ENCODE measurements at regions not wholly inside any gene's neighbourhood (a gene's known extent, or its start where the extent isn't known, plus 50 kb on each side); places are given as distances from the start of the nearest gene placed in this dataset.
"Not testable (repeated sequence)": the region's sequence is repeated elsewhere in the genome, so short reads cannot be mapped to it uniquely, and the experiment has no call there.

DNA sequence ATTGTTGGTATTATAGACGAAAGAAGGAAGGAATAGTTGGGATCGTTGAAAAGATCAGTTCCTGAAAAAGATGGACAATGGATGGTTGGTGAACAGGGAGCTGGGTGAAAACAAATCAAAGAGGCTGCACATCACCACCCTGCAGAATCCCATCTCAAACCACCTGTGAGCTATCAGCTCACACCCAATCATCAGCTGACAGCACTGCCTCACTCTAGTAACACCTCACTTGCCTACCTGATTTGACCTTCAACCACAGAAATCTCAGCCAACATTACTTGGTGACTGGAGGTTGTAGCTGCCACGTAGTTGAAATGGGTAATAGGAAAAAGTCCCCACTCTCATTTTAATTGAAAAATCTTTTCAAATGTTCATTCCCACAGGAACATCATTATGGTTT is 101.8 kb upstream of the DST start:
- ChIA-PET CTCF (interaction anchor here (0.7 to 0.9 kb wide), 2 partner anchors 35 to 36 kb away, joined by 3 to 7 read pairs; no protein-coding TSS in a partner anchor), POLR2A (no interaction called here)
- DNase-seq, result no peak
- Mint-ChIP-seq H3K27me3 (no peaks in the 10 kb centered on the region), H3K4me3 (no peak overlapping the region), H3K36me3 (no peaks in the 10 kb centered on the region), H3K27ac (no peak overlapping the region), H3K4me1 (ENCODE audit: low read depth) (no peaks in the 10 kb centered on the region), H3K9me3 (no peaks in the 10 kb centered on the region)
- intact Hi-C loops (cut with micrococcal nuclease), result no loop called here

DNA sequence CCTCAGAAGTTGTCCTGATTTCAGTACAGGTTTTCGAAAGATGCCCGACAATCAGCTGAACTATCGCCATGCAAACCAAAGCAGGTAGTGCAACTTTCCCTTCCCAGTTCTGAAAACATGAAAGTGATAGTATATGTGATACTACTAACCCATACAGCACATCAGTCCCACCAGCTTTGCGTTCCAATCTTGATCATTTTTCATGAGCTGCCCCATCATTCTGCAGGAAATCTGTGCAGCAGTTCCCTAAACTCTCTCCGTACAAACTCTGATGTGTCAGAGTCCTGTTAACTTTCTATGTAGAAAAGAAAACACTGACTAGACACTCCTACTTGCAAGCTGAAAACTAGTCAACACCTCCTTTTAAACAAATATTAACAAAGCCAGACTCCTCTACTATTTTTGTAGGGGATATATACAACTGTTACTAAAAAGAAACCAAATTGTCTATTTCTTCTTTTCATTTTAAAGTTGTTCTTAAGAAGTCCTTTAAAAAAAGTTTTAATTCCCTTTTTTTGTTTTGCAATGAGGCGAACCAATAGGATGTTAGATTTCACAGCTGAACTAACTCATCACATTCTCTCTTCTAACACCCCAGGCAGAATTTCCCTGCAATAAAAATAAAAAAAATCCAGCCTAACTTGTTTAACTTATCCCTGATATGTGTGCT is 99.6 kb upstream of the DST start:
- H3K27ac Mint-ChIP-seq, result no peak overlapping the region
- POLR2A ChIA-PET, result no interaction called here
- intact Hi-C loops (cut with micrococcal nuclease), result no loop called here

DNA sequence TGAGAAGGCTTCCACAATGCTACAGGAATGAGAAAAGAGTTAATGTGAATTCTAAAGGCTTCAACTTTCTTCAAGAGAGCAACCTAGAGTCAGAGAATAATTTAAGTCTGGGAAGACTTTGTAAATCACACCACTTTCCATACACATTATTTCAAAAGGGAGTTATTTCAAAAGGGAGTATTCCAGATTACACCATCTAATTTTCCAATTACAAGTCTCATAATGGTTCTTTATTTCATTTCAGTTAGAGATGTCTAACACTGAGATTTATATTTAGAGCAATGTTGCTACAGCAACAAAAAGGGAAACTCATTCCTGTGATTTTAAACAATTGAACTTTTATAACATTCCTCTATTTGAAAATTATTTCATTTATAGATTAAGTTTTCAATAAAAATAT is 98.8 kb upstream of the DST start:
- H3K27ac Mint-ChIP-seq, result no peak overlapping the region
- no peaks in the 10 kb centered on the region for H3K9me3 Mint-ChIP-seq
- ChIA-PET CTCF (no interaction called here), POLR2A (no interaction called here)
- no peaks in the 10 kb centered on the region for H3K4me1 Mint-ChIP-seq (ENCODE audit: low read depth)
- no peak for DNase-seq
- intact Hi-C loops (cut with micrococcal nuclease), result no loop called here
- H3K36me3 Mint-ChIP-seq, result no peaks in the 10 kb centered on the region
- H3K27me3 Mint-ChIP-seq, result no peaks in the 10 kb centered on the region
- H3K4me3 Mint-ChIP-seq, result no peak overlapping the region

More for the DNA sequence above, 99.6 kb upstream of the DST start:
- H3K4me1 Mint-ChIP-seq (ENCODE audit: low read depth), result no peaks in the 10 kb centered on the region
- CTCF ChIA-PET, result no interaction called here
- no peaks in the 10 kb centered on the region for H3K9me3 Mint-ChIP-seq
- no peaks in the 10 kb centered on the region for H3K36me3 Mint-ChIP-seq
- no peak overlapping the region for H3K4me3 Mint-ChIP-seq
- no peak for DNase-seq
- H3K27me3 Mint-ChIP-seq, result no peaks in the 10 kb centered on the region

DNA sequence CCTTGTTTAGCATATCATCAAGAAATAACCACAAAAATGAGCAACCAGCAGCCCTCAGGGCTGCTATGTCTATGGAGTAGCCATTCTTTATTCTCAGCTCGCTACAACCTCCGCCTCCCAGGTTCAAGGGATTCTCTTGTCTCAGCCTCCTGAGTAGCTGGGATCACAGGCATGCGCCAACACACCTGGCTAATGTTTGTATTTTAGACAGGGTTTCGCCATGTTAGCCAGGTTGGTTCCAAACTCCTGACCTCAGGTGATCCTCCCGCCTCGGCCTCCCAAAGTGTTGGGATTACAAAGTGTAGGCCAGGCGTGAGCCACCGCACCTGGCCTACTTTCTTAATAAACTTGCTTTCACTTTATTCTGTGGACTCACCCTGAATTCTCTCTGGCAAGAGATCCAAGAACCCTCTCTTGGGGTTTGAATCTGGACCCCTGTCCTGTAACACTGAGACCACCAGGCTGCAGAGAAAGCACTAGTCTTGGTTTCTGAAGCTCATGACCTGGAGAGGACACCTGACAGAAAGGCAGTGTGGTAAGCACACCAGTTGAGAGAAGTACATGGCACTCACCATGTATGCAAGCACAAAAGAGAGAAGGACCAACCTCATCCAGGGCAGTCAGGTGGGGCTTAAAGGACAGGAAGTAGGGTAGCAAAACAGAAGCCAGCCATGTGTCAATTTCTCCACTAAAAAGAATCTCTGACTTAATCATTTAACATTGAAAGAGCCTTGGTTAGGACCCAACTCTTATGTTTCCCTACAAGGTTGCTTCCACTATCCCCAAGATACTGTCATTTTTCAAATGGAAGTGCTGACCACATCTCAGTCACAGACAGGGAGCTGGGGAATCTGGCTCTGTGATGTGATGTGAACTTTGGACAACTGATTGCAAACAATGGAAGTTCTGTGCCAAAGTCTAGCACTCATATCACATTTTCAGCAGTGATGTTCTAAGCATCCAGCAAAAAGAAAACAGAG is 97.4 kb upstream of the DST start:
- no peak overlapping the region for H3K27ac Mint-ChIP-seq
- DNase-seq, result no peak
- no peaks in the 10 kb centered on the region for H3K9me3 Mint-ChIP-seq
- CTCF ChIA-PET, result no interaction called here
- intact Hi-C loops (cut with micrococcal nuclease), result no loop called here
- no peaks in the 10 kb centered on the region for H3K36me3 Mint-ChIP-seq
- H3K4me3 Mint-ChIP-seq, result no peak overlapping the region
- POLR2A ChIA-PET, result no interaction called here
- H3K27me3 Mint-ChIP-seq, result no peaks in the 10 kb centered on the region
- no peaks in the 10 kb centered on the region for H3K4me1 Mint-ChIP-seq (ENCODE audit: low read depth)

DNA sequence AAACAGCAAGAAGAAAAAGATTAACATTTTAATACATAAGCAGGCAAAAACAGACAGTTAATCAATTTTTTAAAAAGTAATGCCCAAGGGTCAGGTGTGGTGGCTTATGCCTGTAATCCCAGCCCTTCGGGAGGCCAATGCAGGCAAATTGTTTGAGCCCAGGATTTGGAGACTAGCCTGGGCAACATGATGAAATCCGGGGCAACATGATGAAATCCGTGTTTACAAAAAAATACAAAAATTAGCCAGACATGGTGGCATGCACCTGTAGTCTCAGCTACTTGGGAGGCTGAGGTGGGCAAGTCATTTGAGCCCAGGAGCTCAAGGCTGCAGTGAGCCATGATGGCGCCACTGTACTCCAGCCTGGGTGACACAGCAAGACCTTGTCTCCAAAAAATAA is 94.1 kb upstream of the DST start:
- no peaks in the 10 kb centered on the region for H3K9me3 Mint-ChIP-seq
- intact Hi-C loops (cut with micrococcal nuclease), result no loop called here
- H3K4me1 Mint-ChIP-seq (ENCODE audit: low read depth), result no peaks in the 10 kb centered on the region
- H3K36me3 Mint-ChIP-seq, result no peaks in the 10 kb centered on the region
- DNase-seq, result no peak
- ChIA-PET POLR2A (no interaction called here), CTCF (no interaction called here)
- no peak overlapping the region for H3K4me3 Mint-ChIP-seq
- no peaks in the 10 kb centered on the region for H3K27me3 Mint-ChIP-seq
- no peak overlapping the region for H3K27ac Mint-ChIP-seq

DNA sequence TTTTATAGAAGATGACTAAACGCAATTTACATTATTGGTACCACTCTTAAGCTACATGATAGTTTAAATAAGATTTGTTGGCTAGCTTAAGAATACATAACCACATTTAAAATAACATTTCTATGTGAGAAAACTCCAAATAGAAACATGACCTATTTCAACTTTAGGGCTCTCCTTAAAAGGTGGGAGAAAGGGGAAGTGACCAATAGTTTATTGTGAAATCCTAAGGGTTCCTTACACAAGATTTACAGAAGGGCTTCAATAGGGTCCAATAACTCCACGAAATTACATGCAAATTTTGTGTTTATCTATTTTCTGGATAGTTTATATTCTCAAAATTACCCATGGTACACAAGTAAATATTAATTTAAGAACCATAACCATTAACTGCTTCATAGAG is 91.6 kb upstream of the DST start:
- no peaks in the 10 kb centered on the region for H3K4me1 Mint-ChIP-seq (ENCODE audit: low read depth)
- no peak overlapping the region for H3K4me3 Mint-ChIP-seq
- CTCF ChIA-PET, result interaction anchor here (1.4 kb wide), 1 partner anchor 25 kb away, joined by 4 read pairs; no protein-coding TSS in a partner anchor
- H3K27ac Mint-ChIP-seq, result no peak overlapping the region
- H3K9me3 Mint-ChIP-seq, result no peaks in the 10 kb centered on the region
- H3K27me3 Mint-ChIP-seq, result no peaks in the 10 kb centered on the region
- DNase-seq, result no peak
- H3K36me3 Mint-ChIP-seq, result no peaks in the 10 kb centered on the region
- intact Hi-C loops (cut with micrococcal nuclease), result no loop called here
- POLR2A ChIA-PET, result no interaction called here

DNA sequence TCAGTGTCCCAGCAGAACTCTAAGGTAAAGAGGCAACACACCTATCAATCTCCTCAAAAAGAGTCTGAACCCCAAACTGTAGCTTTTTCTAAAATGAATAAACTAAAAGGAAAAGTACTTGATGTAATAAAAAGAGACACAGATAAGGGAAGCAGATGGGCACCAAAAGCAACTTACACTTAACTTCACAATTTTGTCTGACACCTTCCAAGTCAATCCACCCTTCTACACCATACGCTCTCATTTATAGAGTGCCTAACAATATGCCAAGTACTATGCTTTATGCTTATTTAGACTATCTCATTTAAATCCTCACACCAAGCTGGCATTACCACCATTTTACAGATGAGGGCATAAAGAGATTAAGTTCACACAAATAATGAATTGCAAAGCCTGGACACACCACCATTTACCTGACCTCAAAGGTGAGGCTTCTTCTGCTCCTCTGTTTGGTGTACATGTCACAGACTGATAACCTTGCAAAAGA is 90.6 kb upstream of the DST start:
- H3K27ac Mint-ChIP-seq, result no peak overlapping the region
- CTCF ChIA-PET, result interaction anchor here (0.6 to 1.4 kb wide), 2 partner anchors 24 to 137 kb away, joined by 3 to 4 read pairs; no protein-coding TSS in a partner anchor
- POLR2A ChIA-PET, result no interaction called here
- intact Hi-C loops (cut with micrococcal nuclease), result no loop called here
- no peaks in the 10 kb centered on the region for H3K9me3 Mint-ChIP-seq
- no peak for DNase-seq
- no peak overlapping the region for H3K4me3 Mint-ChIP-seq
- no peaks in the 10 kb centered on the region for H3K27me3 Mint-ChIP-seq
- no peaks in the 10 kb centered on the region for H3K4me1 Mint-ChIP-seq (ENCODE audit: low read depth)
- H3K36me3 Mint-ChIP-seq, result no peaks in the 10 kb centered on the region

DNA sequence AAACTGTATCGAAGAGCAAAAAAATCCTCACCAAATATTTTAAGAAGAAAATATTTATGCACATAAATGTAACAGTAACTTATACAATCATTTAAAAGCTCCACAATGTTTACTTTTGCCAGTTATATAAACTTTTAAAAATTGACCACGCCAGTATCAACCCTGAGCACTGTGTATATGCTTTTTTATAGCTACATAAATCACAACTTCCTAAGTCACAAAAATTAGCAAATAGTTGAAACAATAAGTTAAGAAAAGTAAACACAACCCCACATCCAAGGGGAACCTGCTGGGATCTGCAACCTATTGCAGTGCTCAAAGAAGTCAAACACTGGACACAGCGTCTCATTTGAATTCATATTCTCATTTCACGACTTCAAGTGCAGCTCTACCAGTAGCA is 89.8 kb upstream of the DST start:
- no peak for DNase-seq
- no peak overlapping the region for H3K4me3 Mint-ChIP-seq
- no peaks in the 10 kb centered on the region for H3K4me1 Mint-ChIP-seq (ENCODE audit: low read depth)
- CTCF ChIA-PET, result no interaction called here
- intact Hi-C loops (cut with micrococcal nuclease), result no loop called here
- no peak overlapping the region for H3K27ac Mint-ChIP-seq
- H3K27me3 Mint-ChIP-seq, result no peaks in the 10 kb centered on the region
- H3K36me3 Mint-ChIP-seq, result no peaks in the 10 kb centered on the region
- no peaks in the 10 kb centered on the region for H3K9me3 Mint-ChIP-seq
- POLR2A ChIA-PET, result no interaction called here

DNA sequence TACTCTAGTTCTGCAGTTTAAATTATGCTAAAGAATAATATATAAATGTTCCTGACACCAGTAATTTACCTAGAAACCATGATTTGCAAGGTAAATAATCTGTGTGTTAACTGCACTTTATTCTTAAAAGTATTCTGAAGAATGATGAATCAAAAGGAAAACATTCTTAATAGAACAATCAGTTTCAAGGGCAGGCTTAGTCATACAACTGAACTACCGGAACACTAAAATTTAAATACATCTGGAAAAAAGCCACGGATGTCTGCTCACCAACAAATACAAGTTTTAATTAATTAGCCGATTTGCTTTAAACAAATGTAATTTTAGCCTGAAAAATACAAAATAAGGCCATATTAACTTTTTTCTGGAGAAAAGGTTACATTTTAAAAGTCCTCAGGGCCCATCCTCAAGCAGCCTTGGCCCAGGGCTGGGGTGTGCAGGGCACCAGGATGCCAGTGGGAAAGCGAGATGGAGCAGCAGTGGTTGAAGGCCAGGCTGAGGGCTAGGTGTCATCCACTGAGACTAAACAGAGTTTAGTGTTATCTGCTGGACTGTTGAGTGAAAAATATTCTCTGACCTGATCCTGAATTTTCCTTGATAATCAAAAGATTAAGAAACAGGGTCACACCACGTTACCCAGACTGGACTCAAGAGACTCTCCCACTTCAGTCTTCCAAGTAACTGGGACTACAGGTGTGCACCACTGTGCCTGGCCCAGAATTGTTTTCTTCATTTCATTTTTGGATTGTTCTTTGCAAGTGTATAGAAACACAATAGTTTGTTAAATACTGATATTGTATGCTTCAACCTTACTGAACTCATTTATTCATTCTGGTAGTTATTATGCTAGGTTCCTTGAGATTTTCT is 88.2 kb upstream of the DST start:
- CTCF ChIA-PET, result no interaction called here
- H3K4me1 Mint-ChIP-seq (ENCODE audit: low read depth), result no peaks in the 10 kb centered on the region
- no peaks in the 10 kb centered on the region for H3K27me3 Mint-ChIP-seq
- POLR2A ChIA-PET, result no interaction called here
- no peaks in the 10 kb centered on the region for H3K9me3 Mint-ChIP-seq
- no peak overlapping the region for H3K4me3 Mint-ChIP-seq
- no peak for DNase-seq
- H3K36me3 Mint-ChIP-seq, result no peaks in the 10 kb centered on the region
- H3K27ac Mint-ChIP-seq, result no peak overlapping the region
- intact Hi-C loops (cut with micrococcal nuclease), result no loop called here

DNA sequence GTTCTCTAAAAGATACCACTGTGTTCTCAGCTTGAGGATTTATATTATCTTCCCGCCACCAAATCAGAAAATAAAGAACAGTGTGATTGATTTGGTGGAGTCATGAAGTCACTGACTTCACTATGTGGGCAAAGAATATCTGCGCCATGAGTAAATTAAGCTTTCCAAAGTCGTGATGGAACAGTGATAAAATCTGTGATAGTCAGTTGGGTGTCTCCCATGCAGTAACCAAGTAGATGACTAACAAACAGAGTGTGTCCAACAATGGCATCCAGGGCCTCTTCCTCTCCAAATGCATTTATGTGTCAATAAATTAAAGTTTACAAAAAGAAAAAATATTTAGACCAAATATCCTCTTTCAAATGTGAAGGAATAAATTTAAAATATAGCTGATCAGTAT is 87.0 kb upstream of the DST start:
- DNase-seq, result no peak
- Mint-ChIP-seq H3K4me1 (ENCODE audit: low read depth) (no peaks in the 10 kb centered on the region), H3K27me3 (no peaks in the 10 kb centered on the region), H3K36me3 (no peaks in the 10 kb centered on the region), H3K4me3 (no peak overlapping the region), H3K27ac (no peak overlapping the region), H3K9me3 (no peaks in the 10 kb centered on the region)
- CTCF ChIA-PET, result no interaction called here
- intact Hi-C loops (cut with micrococcal nuclease), result no loop called here
- POLR2A ChIA-PET, result no interaction called here

DNA sequence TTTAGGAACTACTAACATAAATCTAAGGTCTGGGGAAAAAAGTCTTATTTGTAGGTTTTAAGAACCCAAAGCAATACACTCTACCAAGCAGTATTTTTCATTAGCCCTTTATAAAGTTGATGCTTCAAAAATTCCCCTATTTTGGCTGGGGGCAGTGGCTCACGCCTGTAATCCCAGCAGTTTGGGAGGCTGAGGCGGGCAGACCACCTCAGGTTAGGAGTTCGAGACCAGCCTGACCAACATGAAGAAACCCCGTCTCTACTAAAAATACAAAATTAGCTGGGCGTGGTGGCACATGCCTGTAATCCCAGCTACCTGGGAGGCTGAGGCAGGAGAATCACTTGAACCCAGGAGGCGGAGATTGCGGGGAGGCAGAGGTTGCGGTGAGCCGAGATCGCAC is 86.5 kb upstream of the DST start:
- H3K9me3 Mint-ChIP-seq; H3K4me1 Mint-ChIP-seq (ENCODE audit: low read depth); H3K36me3 Mint-ChIP-seq; H3K27me3 Mint-ChIP-seq; CTCF ChIA-PET; intact Hi-C loops (cut with micrococcal nuclease); H3K4me3 Mint-ChIP-seq; POLR2A ChIA-PET; H3K27ac Mint-ChIP-seq; DNase-seq: not testable (repeated sequence)

DNA sequence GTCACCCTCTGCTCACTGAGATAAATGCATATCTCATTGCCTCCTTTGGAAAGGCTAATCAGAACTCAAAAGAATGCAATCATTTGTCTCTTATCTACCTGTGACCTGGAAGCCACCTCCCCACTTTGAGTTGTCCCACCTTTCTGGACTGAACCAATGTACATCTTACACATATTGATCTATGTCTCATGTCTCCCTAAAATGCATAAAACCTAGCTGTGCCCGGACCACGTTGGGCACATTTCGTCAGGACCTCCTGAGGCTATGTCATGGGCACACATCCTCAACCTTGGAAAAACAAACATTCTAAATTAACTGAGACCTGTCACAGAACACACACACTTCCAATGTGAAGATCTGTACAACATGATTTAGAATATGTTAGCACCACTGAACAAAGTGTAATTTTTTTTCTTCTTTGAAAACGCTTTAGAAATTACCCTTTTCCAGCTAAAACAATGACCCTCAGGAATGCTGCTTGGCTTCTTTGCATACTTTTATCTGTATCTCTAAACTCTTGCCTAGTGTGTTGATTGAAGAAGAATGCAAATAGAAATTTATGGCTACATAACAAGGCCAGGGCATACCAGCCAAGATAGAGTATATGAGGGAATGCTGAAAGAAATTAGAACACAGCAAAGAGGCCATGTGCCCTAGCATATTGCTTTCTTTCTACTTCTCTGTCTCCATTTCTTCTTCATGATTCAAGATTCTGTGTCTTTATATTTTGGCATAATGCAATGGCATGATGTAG is 84.6 kb upstream of the DST start:
- intact Hi-C loops (cut with micrococcal nuclease), result no loop called here
- Mint-ChIP-seq H3K27ac (no peak overlapping the region), H3K4me3 (no peak overlapping the region), H3K9me3 (no peaks in the 10 kb centered on the region), H3K36me3 (no peaks in the 10 kb centered on the region), H3K4me1 (ENCODE audit: low read depth) (no peaks in the 10 kb centered on the region), H3K27me3 (no peaks in the 10 kb centered on the region)
- DNase-seq, result no peak
- ChIA-PET POLR2A (no interaction called here), CTCF (no interaction called here)
